Fibroblast of lung (primary cell): ENCODE measurements at regions not wholly inside any gene's neighbourhood (a gene's known extent, or its start where the extent isn't known, plus 50 kb on each side); places are given as distances from the start of the nearest gene placed in this dataset.

Source experiments
- DNase-seq, 2 donors: peaks; one replicate each; pipeline versions ENCODE4 v3.0.0 to v3.0.0-alpha.2; 2010; ENCODE audit warnings: low read depth in 2 of 2
- H2AFZ ChIP-seq: 2 replicates; pipeline ENCODE4 v1.5.1; 2012; ENCODE audit warnings: low read length, control low read depth, inconsistent platforms
- H3K27ac ChIP-seq: 2 replicates; pipeline ENCODE4 v1.5.1; 2011; ENCODE audit warnings: low read length, control low read depth; ENCODE audit not compliant: insufficient read depth
- H3K27me3 ChIP-seq: 2 replicates; pipeline ENCODE4 v1.5.1; 2011; ENCODE audit warnings: mild to moderate bottlenecking, low read length; ENCODE audit not compliant: control insufficient read depth, insufficient read depth
- H3K36me3 ChIP-seq: 2 replicates; pipeline ENCODE4 v1.5.1; 2011; ENCODE audit warnings: low read length; ENCODE audit not compliant: control insufficient read depth, insufficient read depth
- H3K4me1 ChIP-seq: 2 replicates; pipeline ENCODE4 v1.5.1; 2011; ENCODE audit warnings: low read length; ENCODE audit not compliant: control insufficient read depth, insufficient read depth; ENCODE audit errors: extremely low read depth
- H3K4me2 ChIP-seq: 2 replicates; pipeline ENCODE4 v1.5.1; 2011; ENCODE audit warnings: low read length, control low read depth; ENCODE audit not compliant: insufficient read depth; ENCODE audit errors: extremely low read depth
- H3K4me3 ChIP-seq, 4 experiments: fragments of 200-600 bp in 1 of 4; sonication (generic) in 1 of 4; replicated peaks in 1 of 4; 2 replicates each; pipeline ENCODE4 v1.5.1; 2011 to 2016; ENCODE audit warnings: low read length in 4 of 4, low read depth in 3 of 4, mild to moderate bottlenecking in 3 of 4, control low read depth in 2 of 4, inconsistent platforms in 1 of 4, mixed read lengths in 1 of 4; ENCODE audit not compliant: insufficient read depth in 1 of 4; ENCODE audit errors: control extremely low read depth in 1 of 4
- H3K79me2 ChIP-seq: 2 replicates; pipeline ENCODE4 v1.5.1; 2012; ENCODE audit warnings: mild to moderate bottlenecking, low read length, inconsistent platforms; ENCODE audit not compliant: control insufficient read depth, insufficient read depth
- H3K9ac ChIP-seq: 2 replicates; pipeline ENCODE4 v1.5.1; 2011; ENCODE audit warnings: mild to moderate bottlenecking, low read length, control low read depth; ENCODE audit not compliant: insufficient read depth
- H3K9me3 ChIP-seq: 2 replicates; pipeline ENCODE4 v1.5.1; 2012; ENCODE audit warnings: low read depth, low read length; ENCODE audit not compliant: control insufficient read depth, insufficient read depth
- H4K20me1 ChIP-seq: 2 replicates; pipeline ENCODE4 v1.5.1; 2011; ENCODE audit warnings: low read length; ENCODE audit not compliant: control insufficient read depth, insufficient read depth; ENCODE audit errors: extremely low read depth
- EZH2 ChIP-seq: IDR thresholded peaks from 2 replicates; pipeline ENCODE4 v1.5.1; 2012; ENCODE audit warnings: low read length, control low read depth, mild to moderate bottlenecking; ENCODE audit errors: missing control alignments
- TF ChIP-seq, protein P1 (sequence below), 2 donors: IDR thresholded peaks in 1 of 2; conservative IDR thresholded peaks in 1 of 2; 1 replicate in 1 of 2; 2 replicates in 1 of 2; pipeline ENCODE4 v1.5.1; 2011 to 2012; ENCODE audit warnings: low read length in 2 of 2, control low read depth in 1 of 2, inconsistent platforms in 1 of 2, low read depth in 1 of 2, mild to moderate bottlenecking in 1 of 2

DNA sequence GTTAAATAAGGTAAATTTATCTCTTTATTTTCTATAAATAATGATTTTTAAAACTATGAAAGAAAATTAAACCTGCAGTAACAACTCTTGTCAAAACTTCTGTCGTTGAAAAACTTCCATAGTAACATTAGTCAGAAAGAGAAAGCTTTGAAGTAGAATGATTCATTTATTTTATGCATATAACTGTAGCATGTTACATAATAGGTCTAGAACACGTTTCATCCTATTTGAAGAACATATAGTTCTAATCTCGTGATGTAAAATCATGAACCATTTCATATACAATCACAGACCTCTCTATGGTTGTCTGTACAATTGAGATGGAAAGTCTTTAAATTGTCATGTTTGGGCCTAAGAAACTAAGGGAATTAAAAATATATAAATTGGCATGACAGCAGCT lies 61.3 kb upstream of the MYLIP start:
- no peak for DNase-seq
- TF ChIP-seq, protein P1, sequence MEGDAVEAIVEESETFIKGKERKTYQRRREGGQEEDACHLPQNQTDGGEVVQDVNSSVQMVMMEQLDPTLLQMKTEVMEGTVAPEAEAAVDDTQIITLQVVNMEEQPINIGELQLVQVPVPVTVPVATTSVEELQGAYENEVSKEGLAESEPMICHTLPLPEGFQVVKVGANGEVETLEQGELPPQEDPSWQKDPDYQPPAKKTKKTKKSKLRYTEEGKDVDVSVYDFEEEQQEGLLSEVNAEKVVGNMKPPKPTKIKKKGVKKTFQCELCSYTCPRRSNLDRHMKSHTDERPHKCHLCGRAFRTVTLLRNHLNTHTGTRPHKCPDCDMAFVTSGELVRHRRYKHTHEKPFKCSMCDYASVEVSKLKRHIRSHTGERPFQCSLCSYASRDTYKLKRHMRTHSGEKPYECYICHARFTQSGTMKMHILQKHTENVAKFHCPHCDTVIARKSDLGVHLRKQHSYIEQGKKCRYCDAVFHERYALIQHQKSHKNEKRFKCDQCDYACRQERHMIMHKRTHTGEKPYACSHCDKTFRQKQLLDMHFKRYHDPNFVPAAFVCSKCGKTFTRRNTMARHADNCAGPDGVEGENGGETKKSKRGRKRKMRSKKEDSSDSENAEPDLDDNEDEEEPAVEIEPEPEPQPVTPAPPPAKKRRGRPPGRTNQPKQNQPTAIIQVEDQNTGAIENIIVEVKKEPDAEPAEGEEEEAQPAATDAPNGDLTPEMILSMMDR (conservative IDR thresholded peaks at IDR 0.05 in 1 of 2, IDR thresholded peaks at IDR 0.05 in 1 of 2; ENCODE audit: low read depth in 1 of 2, low read length in 2 of 2), result no peak
- no peak for TF ChIP-seq EZH2
- Histone ChIP-seq H2AFZ (no peak overlapping the region), H3K79me2 (no peaks in the 10 kb centered on the region), H4K20me1 (no peaks in the 10 kb centered on the region), H3K9me3 (no peaks in the 10 kb centered on the region), H3K36me3 (no peaks in the 10 kb centered on the region), H3K4me1 (no peaks in the 10 kb centered on the region), H3K27me3 (no peaks in the 10 kb centered on the region), H3K4me3 (no peak overlapping the region), H3K27ac (no peak overlapping the region), H3K9ac (no peak overlapping the region), H3K4me2 (no peak overlapping the region)

DNA sequence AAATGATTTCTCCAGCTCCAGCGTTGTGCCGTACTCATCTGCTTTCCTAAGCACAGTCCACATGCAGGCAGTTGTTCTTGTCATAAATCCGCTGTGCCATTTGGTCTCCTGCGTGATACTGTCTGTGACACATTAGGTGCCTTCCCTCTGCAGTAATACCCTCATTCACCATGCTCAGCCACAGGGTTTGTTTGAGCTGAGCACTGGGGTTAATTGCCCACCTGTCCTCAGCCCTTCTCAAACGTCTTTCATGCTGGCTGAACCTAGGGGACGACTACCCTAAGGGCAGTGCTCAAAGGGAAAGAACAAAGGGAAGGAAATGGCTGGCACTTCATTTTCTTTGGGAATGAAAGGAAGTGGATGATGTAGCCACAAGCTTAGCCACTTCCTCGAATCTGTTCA lies 64.2 kb upstream of the MYLIP start:
- Histone ChIP-seq H3K79me2 (no peaks in the 10 kb centered on the region), H3K36me3 (no peaks in the 10 kb centered on the region), H2AFZ (no peak overlapping the region), H3K9ac (no peak overlapping the region), H3K9me3 (no peaks in the 10 kb centered on the region), H3K27ac (no peak overlapping the region), H3K4me3 (no peak overlapping the region), H3K4me2 (no peak overlapping the region), H4K20me1 (no peaks in the 10 kb centered on the region), H3K27me3 (no peaks in the 10 kb centered on the region), H3K4me1 (no peaks in the 10 kb centered on the region)
- DNase-seq, result no peak
- TF ChIP-seq, protein P1 (conservative IDR thresholded peaks at IDR 0.05 in 1 of 2, IDR thresholded peaks at IDR 0.05 in 1 of 2; ENCODE audit: low read depth in 1 of 2, low read length in 2 of 2), result no peak
- no peak for TF ChIP-seq EZH2

DNA sequence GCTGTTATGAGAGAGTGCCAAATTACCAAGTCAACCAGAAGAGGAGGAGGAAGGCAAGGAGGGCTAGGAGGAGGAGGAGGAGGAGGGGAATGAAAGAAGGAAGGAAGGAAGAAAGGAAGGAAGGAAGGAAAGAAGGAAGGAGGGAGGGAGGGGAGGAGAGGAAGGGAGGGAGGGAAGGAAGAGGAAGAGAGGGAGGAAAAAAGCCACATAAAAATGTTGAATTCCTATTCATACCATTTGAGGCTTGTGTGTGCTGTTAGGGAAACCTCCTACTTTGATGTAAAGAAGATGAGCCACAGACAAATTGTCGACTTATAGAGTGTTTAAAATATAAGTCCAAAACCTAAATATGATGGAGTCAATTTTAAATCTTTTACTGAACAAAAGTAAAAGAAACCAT lies 65.3 kb upstream of the MYLIP start:
- Histone ChIP-seq H4K20me1 (no peaks in the 10 kb centered on the region), H3K9me3 (no peaks in the 10 kb centered on the region), H3K4me2 (no peak overlapping the region), H2AFZ (no peak overlapping the region), H3K36me3 (no peaks in the 10 kb centered on the region), H3K27ac (no peak overlapping the region), H3K79me2 (no peaks in the 10 kb centered on the region), H3K4me1 (no peaks in the 10 kb centered on the region), H3K4me3 (no peak overlapping the region), H3K9ac (no peak overlapping the region), H3K27me3 (no peaks in the 10 kb centered on the region)
- TF ChIP-seq EZH2, result no peak
- TF ChIP-seq, protein P1 (conservative IDR thresholded peaks at IDR 0.05 in 1 of 2, IDR thresholded peaks at IDR 0.05 in 1 of 2; ENCODE audit: low read depth in 1 of 2, low read length in 2 of 2), result no peak
- no peak for DNase-seq
